ENCODE measurements at regions not wholly inside any gene's neighbourhood (a gene's known extent, or its start where the extent isn't known, plus 50 kb on each side); places are given as distances from the start of the nearest gene placed in this dataset.
"Not testable (repeated sequence)": the region's sequence is repeated elsewhere in the genome, so short reads cannot be mapped to it uniquely, and the experiment has no call there.

- TF ChIP-seq POLR2A (IDR thresholded peaks at IDR 0.05): no peak
- TF ChIP-seq, protein P1, sequence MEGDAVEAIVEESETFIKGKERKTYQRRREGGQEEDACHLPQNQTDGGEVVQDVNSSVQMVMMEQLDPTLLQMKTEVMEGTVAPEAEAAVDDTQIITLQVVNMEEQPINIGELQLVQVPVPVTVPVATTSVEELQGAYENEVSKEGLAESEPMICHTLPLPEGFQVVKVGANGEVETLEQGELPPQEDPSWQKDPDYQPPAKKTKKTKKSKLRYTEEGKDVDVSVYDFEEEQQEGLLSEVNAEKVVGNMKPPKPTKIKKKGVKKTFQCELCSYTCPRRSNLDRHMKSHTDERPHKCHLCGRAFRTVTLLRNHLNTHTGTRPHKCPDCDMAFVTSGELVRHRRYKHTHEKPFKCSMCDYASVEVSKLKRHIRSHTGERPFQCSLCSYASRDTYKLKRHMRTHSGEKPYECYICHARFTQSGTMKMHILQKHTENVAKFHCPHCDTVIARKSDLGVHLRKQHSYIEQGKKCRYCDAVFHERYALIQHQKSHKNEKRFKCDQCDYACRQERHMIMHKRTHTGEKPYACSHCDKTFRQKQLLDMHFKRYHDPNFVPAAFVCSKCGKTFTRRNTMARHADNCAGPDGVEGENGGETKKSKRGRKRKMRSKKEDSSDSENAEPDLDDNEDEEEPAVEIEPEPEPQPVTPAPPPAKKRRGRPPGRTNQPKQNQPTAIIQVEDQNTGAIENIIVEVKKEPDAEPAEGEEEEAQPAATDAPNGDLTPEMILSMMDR (IDR thresholded peaks at IDR 0.05): no peak
- Histone ChIP-seq H3K27ac (no peak overlapping the region), H3K36me3 (no peaks in the 10 kb centered on the region), H3K4me3 (replicated peaks in 1 of 3) (no peak overlapping the region), H3K4me1 (peaks cover 0 to 10% of the 10 kb centered on the region in 2 donors), H3K27me3 (no peaks in the 10 kb centered on the region), H3K9me3 (no peaks in the 10 kb centered on the region)
- 84 to 97% methylated on average over 13 of the region's 13 CpGs for WGBS, 2 donors
- intact Hi-C loops (cut with DNase I): no loop called here
- no peak for DNase-seq
These were observed 83.3 kb upstream of the ID2 start for GRCh38 chr2:8598295-8599165.

- WGBS, 2 donors: 75 to 85% methylated on average over 20 to 22 of the region's 24 CpGs
These were observed 82.2 kb upstream of the ID2 start for GRCh38 chr2:8599421-8600242.

DNA sequence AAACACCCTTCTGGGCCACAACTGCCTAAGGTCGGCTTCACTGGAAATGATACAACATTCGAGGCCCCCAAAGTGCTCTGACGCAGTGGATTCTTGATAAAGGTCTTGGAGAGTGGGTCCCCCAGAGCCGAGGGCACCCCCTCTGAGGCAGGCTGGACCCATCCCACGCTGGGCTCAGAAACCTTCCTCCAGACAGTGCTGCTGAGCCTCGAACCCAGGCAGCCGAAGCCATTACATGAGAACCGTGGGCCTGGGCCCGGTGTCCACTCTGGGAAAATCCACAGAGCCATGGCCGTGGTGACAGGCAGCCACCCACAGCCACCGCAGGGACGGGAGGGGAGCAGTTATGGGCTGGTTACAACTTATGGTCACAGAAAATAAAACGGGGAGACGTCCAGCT is 81.4 kb upstream of the ID2 start:
- 97 to 98% methylated on average over 12 to 14 of the region's 14 CpGs for WGBS, 2 donors
- H3K27me3 ChIP-seq: no peaks in the 10 kb centered on the region

More at GRCh38 chr2:8599421-8600242, 82.2 kb upstream of the ID2 start:
- intact Hi-C loops (cut with DNase I): no loop called here
- TF ChIP-seq, protein P1 (IDR thresholded peaks at IDR 0.05): no peak
- no peak for TF ChIP-seq POLR2A (IDR thresholded peaks at IDR 0.05)
- H3K36me3 ChIP-seq: no peaks in the 10 kb centered on the region
- no peak for DNase-seq
- H3K27ac ChIP-seq: no peak overlapping the region
- no peak overlapping the region for H3K4me3 ChIP-seq (replicated peaks in 1 of 3)
- peaks cover 0 to 10% of the 10 kb centered on the region in 2 donors for H3K4me1 ChIP-seq
- no peaks in the 10 kb centered on the region for H3K27me3 ChIP-seq
- H3K9me3 ChIP-seq: no peaks in the 10 kb centered on the region

DNA sequence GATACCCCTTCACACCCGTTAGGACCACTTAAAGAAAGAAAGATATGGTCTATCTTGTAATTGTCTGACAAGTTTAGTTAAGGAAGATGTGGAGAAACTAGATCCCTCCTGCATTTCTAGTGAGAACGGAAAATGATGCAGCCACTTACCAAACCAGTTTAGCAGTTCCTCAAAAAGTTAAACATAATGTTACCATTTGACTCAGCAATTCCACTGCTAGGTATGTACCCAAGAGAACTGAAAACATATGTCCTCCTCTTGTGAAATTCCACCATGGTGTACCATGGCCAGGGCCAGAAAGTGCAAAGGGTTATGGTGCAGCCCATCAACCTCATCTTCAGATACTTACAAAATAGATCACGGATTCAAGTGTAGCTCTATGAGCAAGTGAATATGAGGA is 79.0 kb upstream of the ID2 start:
- Histone ChIP-seq H3K4me3 (replicated peaks in 1 of 3) (no peak overlapping the region), H3K36me3 (no peaks in the 10 kb centered on the region), H3K27me3 (no peaks in the 10 kb centered on the region), H3K9me3 (no peaks in the 10 kb centered on the region), H3K27ac (no peak overlapping the region), H3K4me1 (no peaks in the 10 kb centered on the region)
- no peak for DNase-seq
- 77 to 79% methylated on average over 3 of the region's 3 CpGs for WGBS, 2 donors
- TF ChIP-seq, protein P1 (IDR thresholded peaks at IDR 0.05): no peak
- TF ChIP-seq POLR2A (IDR thresholded peaks at IDR 0.05): no peak
- intact Hi-C loops (cut with DNase I): no loop called here

More for the DNA sequence above, 81.4 kb upstream of the ID2 start:
- no peak for DNase-seq
- Histone ChIP-seq H3K36me3 (no peaks in the 10 kb centered on the region), H3K4me1 (peaks cover 0 to 6% of the 10 kb centered on the region in 2 donors), H3K4me3 (replicated peaks in 1 of 3) (no peak overlapping the region), H3K9me3 (no peaks in the 10 kb centered on the region), H3K27ac (no peak overlapping the region)
- intact Hi-C loops (cut with DNase I): no loop called here
- TF ChIP-seq POLR2A (IDR thresholded peaks at IDR 0.05): no peak

DNA sequence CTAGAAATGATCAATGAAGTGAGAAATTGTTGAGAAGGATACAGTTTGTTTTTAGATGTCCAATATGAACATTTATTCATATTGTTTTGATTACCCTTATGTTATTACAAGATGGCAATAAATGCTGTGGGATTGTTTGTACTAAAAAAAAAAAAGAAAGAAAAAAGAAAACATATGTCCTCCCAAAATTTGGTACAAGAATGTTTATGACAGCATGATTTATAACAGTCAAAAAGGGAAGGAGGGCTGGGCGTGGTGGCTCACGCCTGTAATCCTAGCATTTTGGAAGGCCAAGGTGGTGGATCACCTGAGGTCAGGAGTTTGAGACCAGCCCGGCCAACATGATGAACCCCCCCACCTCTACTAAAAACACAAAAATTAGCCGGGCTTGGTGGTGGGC is 78.5 kb upstream of the ID2 start:
- H3K4me1 ChIP-seq; intact Hi-C loops (cut with DNase I); H3K9me3 ChIP-seq; H3K36me3 ChIP-seq; H3K27ac ChIP-seq; H3K27me3 ChIP-seq; H3K4me3 ChIP-seq (replicated peaks in 1 of 3); DNase-seq: not testable (repeated sequence)
- 89 to 93% methylated on average over 4 of the region's 4 CpGs for WGBS, 2 donors

GRCh38 chr2:8604262-8604661 is 77.6 kb upstream of the ID2 start:
- intact Hi-C loops (cut with DNase I): no loop called here
- no peak for DNase-seq
- H3K36me3 ChIP-seq: no peaks in the 10 kb centered on the region
- 91 to 92% methylated on average over 2 of the region's 2 CpGs for WGBS, 2 donors
- H3K9me3 ChIP-seq: no peaks in the 10 kb centered on the region
- H3K27me3 ChIP-seq: no peaks in the 10 kb centered on the region
- H3K27ac ChIP-seq: no peak overlapping the region
- no peak overlapping the region for H3K4me3 ChIP-seq (replicated peaks in 1 of 3)
- no peak for TF ChIP-seq POLR2A (IDR thresholded peaks at IDR 0.05)
- TF ChIP-seq, protein P1 (IDR thresholded peaks at IDR 0.05): no peak
- H3K4me1 ChIP-seq: no peaks in the 10 kb centered on the region
